ENCODE measurements at regions not wholly inside any gene's neighbourhood (a gene's known extent, or its start where the extent isn't known, plus 50 kb on each side); places are given as distances from the start of the nearest gene placed in this dataset.

DNA sequence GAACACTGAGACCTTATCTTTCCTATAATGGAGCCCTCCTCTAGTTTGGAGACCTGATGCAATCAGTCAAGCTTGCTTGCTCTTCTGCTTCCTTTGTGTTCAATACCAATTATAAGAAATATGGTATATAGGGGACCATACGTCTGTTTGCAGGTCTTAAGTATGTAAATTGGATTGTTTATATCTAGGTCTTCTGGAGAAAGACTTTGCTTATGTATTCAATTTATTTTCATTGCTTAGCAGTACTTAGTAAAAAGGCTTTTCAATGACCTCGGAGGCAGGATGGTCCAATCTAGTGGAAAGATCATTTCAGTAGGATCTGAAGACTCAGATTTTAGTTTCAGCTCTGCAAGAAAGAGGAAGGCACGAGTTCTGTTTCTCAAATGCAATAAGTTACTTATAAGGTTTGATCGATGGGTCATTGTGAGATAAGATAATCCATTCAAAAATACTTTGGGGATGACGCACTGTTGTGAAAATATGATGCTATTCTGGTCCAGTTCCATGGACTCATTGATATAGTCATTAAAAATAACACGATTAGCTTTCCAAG is 571.6 kb downstream of the SH2D4B start:
- POLR2A ChIA-PET (ENCODE audit: low non-redundant PET), result no interaction called here
- intact Hi-C loops (cut with micrococcal nuclease; ENCODE audit: unreplicated experiment), result no loop called here
- no peak overlapping the region for H3K4me3 ChIP-seq (ENCODE audit: low read depth, low read length, poor library complexity, severe bottlenecking)
- no TSS peak for BruUV-seq (replicated peaks)
- TF ChIP-seq, protein P1, sequence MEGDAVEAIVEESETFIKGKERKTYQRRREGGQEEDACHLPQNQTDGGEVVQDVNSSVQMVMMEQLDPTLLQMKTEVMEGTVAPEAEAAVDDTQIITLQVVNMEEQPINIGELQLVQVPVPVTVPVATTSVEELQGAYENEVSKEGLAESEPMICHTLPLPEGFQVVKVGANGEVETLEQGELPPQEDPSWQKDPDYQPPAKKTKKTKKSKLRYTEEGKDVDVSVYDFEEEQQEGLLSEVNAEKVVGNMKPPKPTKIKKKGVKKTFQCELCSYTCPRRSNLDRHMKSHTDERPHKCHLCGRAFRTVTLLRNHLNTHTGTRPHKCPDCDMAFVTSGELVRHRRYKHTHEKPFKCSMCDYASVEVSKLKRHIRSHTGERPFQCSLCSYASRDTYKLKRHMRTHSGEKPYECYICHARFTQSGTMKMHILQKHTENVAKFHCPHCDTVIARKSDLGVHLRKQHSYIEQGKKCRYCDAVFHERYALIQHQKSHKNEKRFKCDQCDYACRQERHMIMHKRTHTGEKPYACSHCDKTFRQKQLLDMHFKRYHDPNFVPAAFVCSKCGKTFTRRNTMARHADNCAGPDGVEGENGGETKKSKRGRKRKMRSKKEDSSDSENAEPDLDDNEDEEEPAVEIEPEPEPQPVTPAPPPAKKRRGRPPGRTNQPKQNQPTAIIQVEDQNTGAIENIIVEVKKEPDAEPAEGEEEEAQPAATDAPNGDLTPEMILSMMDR (conservative IDR thresholded peaks at IDR 0.05; ENCODE audit: low read depth, low read length), result no peak
- no peak for TF ChIP-seq EZH2 (IDR thresholded peaks at IDR 0.05; ENCODE audit: borderline replicate concordance, low read depth, low read length, poor library complexity, severe bottlenecking)
- CTCF ChIA-PET, result no interaction called here
- no peaks in the 10 kb centered on the region for H3K9me3 ChIP-seq (ENCODE audit: low read depth, low read length, poor library complexity, severe bottlenecking)
- H3K36me3 ChIP-seq (ENCODE audit: insufficient read depth, low read length, poor library complexity, severe bottlenecking), result no peaks in the 10 kb centered on the region
- no peak overlapping the region for H3K27ac ChIP-seq (ENCODE audit: low read depth, low read length, poor library complexity, severe bottlenecking)
- DNase-seq (ENCODE audit: low spot score), result no peak
- no peaks in the 10 kb centered on the region for H3K4me1 ChIP-seq (ENCODE audit: insufficient read depth, low read length, poor library complexity, severe bottlenecking)
- no peaks in the 10 kb centered on the region for H3K27me3 ChIP-seq (replicated peaks; ENCODE audit: insufficient read depth, low read depth, low read length, poor library complexity)

DNA sequence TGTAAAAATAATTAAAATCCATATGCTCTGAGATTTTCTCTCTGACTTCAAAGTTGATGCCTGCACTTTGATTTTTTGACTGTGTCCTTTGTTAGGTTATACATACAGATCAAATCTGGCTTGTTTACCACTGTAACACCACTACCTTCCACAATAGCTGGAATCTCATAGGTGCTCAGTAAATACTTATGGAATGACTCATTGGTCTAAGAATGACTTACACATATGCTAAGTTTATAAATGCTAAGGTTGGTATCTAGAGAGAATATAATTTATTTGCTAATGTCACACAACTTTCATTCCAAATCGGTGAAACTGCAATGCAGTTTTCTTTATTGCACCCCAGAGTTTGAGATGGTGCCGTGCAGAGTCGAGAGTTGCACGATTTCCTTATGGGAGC is 578.5 kb downstream of the SH2D4B start:
- Histone ChIP-seq H3K4me3 (ENCODE audit: low read depth, low read length, poor library complexity, severe bottlenecking) (no peak overlapping the region), H3K27ac (ENCODE audit: low read depth, low read length, poor library complexity, severe bottlenecking) (no peak overlapping the region), H3K27me3 (replicated peaks; ENCODE audit: insufficient read depth, low read depth, low read length, poor library complexity) (no peaks in the 10 kb centered on the region), H3K9me3 (ENCODE audit: low read depth, low read length, poor library complexity, severe bottlenecking) (no peaks in the 10 kb centered on the region), H3K4me1 (ENCODE audit: insufficient read depth, low read length, poor library complexity, severe bottlenecking) (no peaks in the 10 kb centered on the region), H3K36me3 (ENCODE audit: insufficient read depth, low read length, poor library complexity, severe bottlenecking) (no peaks in the 10 kb centered on the region)
- intact Hi-C loops (cut with micrococcal nuclease; ENCODE audit: unreplicated experiment), result no loop called here
- CTCF ChIA-PET, result no interaction called here
- POLR2A ChIA-PET (ENCODE audit: low non-redundant PET), result no interaction called here
- BruUV-seq (replicated peaks), result no TSS peak
- no peak for DNase-seq (ENCODE audit: low spot score)
- TF ChIP-seq, protein P1 (conservative IDR thresholded peaks at IDR 0.05; ENCODE audit: low read depth, low read length), result no peak
- no peak for TF ChIP-seq EZH2 (IDR thresholded peaks at IDR 0.05; ENCODE audit: borderline replicate concordance, low read depth, low read length, poor library complexity, severe bottlenecking)

DNA sequence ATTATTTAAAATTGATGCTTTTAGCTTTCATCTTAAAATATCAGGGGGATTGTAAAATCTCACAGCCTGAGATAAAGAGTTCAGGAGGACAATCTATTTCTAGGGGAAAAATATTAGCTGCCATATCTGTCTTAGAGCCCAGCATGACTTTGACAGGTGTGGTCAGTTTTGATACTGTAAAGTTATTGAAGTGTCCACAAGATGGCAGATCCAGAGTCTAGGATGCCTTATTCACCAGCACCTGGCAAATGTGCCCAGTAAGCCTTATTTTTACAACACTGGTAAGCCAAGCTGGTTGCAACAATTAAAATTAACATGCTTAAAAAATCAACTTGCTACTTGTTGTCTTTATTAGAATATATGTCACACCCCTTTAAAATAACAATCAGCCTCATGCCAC is 579.3 kb downstream of the SH2D4B start:
- H3K9me3 ChIP-seq (ENCODE audit: low read depth, low read length, poor library complexity, severe bottlenecking), result no peaks in the 10 kb centered on the region
- BruUV-seq (replicated peaks), result no TSS peak
- no peak overlapping the region for H3K4me3 ChIP-seq (ENCODE audit: low read depth, low read length, poor library complexity, severe bottlenecking)
- intact Hi-C loops (cut with micrococcal nuclease; ENCODE audit: unreplicated experiment), result no loop called here
- DNase-seq (ENCODE audit: low spot score), result no peak
- no peaks in the 10 kb centered on the region for H3K36me3 ChIP-seq (ENCODE audit: insufficient read depth, low read length, poor library complexity, severe bottlenecking)
- no peaks in the 10 kb centered on the region for H3K4me1 ChIP-seq (ENCODE audit: insufficient read depth, low read length, poor library complexity, severe bottlenecking)
- TF ChIP-seq, protein P1 (conservative IDR thresholded peaks at IDR 0.05; ENCODE audit: low read depth, low read length), result no peak
- TF ChIP-seq EZH2 (IDR thresholded peaks at IDR 0.05; ENCODE audit: borderline replicate concordance, low read depth, low read length, poor library complexity, severe bottlenecking), result no peak
- ChIA-PET POLR2A (ENCODE audit: low non-redundant PET) (no interaction called here), CTCF (no interaction called here)
- no peaks in the 10 kb centered on the region for H3K27me3 ChIP-seq (replicated peaks; ENCODE audit: insufficient read depth, low read depth, low read length, poor library complexity)
- H3K27ac ChIP-seq (ENCODE audit: low read depth, low read length, poor library complexity, severe bottlenecking), result no peak overlapping the region

All from A673 (cell line).